Neuron (in vitro differentiated cells): ENCODE measurements at regions not wholly inside any gene's neighbourhood (a gene's known extent, or its start where the extent isn't known, plus 50 kb on each side); places are given as distances from the start of the nearest gene placed in this dataset.
"Not testable (repeated sequence)": the region's sequence is repeated elsewhere in the genome, so short reads cannot be mapped to it uniquely, and the experiment has no call there.

Source experiments
- H2AFZ ChIP-seq: one replicate; pipeline ENCODE4 v1.6.1; 2013; ENCODE audit warnings: low read depth, mild to moderate bottlenecking, inconsistent platforms, low read length, moderate library complexity
- H3K27me3 ChIP-seq: one replicate; pipeline ENCODE4 v1.6.1; 2013; ENCODE audit warnings: low read length; ENCODE audit not compliant: insufficient read depth
- H3K36me3 ChIP-seq: one replicate; pipeline ENCODE4 v1.6.1; 2013; ENCODE audit warnings: low read length; ENCODE audit not compliant: insufficient read depth
- H3K4me1 ChIP-seq: one replicate; pipeline ENCODE4 v1.6.1; 2013; ENCODE audit warnings: low read length; ENCODE audit not compliant: insufficient read depth
- H3K4me3 ChIP-seq: 2 replicates; pipeline ENCODE4 v1.5.1; 2013; ENCODE audit warnings: mild to moderate bottlenecking, low read length, moderate library complexity
- H3K9me3 ChIP-seq: one replicate; pipeline ENCODE4 v1.6.1; 2013; ENCODE audit warnings: low read length

- Histone ChIP-seq H3K4me3 (no peak overlapping the region), H3K4me1 (no peaks in the 10 kb centered on the region), H3K27me3 (no peaks in the 10 kb centered on the region), H2AFZ (no peak overlapping the region), H3K36me3 (no peaks in the 10 kb centered on the region), H3K9me3 (no peaks in the 10 kb centered on the region)
Observed at GRCh38 chr1:94305704-94306103, 68.3 kb upstream of the ARHGAP29 start.

DNA sequence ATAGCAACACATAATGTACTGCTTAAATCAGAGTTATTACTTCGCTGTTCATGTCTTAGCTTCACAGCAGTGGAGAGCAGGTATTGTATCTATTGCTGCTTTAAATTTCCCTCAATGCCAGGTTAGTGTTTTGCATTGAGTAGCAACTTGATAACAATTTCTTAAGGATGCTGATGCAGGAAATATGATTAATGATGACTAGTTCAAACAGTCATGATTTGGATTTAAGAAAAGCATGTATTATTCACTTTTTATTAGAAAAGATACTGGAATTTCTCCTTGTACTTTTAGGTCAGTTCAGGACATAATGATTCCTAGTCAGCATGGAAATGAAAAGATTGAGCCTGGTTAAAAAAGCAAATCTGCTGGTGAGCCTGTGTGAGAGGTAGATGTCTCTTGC is 67.2 kb upstream of the ARHGAP29 start:
- Histone ChIP-seq H2AFZ (no peak overlapping the region), H3K4me3 (no peak overlapping the region)

DNA sequence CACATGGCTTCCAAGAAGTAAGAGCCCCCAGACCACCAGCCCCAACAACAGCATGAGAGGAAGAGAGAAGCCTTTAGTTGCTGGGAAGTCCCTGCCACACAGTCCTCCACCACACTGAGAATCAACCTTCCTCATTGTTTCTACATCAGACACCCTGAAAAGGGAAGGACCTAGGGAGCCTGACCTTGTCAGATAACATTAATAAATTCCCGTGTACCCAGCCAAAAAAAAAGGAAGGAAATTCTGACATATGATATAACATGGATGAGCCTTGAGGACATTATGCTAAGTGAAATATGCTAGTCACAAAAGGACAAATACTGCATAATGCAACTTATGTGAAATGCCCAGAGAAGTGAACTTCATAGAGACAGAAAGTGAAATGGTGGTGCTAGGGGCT is 65.6 kb upstream of the ARHGAP29 start:
- H3K9me3 ChIP-seq: no peaks in the 10 kb centered on the region
- no peaks in the 10 kb centered on the region for H3K4me1 ChIP-seq
- no peaks in the 10 kb centered on the region for H3K27me3 ChIP-seq
- H3K4me3 ChIP-seq: no peak overlapping the region
- no peak overlapping the region for H2AFZ ChIP-seq
- no peaks in the 10 kb centered on the region for H3K36me3 ChIP-seq

More for the DNA sequence above, 67.2 kb upstream of the ARHGAP29 start:
- Histone ChIP-seq H3K9me3 (no peaks in the 10 kb centered on the region), H3K36me3 (no peaks in the 10 kb centered on the region), H3K4me1 (no peaks in the 10 kb centered on the region), H3K27me3 (no peaks in the 10 kb centered on the region)

DNA sequence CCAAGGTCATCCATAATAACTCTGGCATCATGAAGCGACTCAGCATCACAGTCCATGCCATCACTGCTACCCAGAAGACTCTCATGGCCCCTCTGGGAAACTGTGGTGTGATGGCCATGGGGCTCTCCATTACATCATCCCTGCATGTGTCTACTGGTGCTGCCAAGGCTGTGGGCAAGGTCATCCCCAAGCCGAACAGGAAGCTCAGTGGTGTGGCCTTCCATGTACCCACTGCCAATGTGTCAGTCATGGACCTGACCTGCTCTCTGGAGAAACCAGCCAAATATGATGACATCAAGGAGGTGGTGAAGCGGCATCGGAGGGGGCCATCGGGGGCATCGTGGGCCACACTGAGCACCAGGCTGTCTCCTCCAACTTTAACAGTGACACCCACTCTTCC is 65.1 kb upstream of the ARHGAP29 start:
- Histone ChIP-seq H3K4me3 (no peak overlapping the region), H3K27me3 (no peaks in the 10 kb centered on the region), H3K4me1 (no peaks in the 10 kb centered on the region), H3K9me3 (no peaks in the 10 kb centered on the region), H3K36me3 (no peaks in the 10 kb centered on the region), H2AFZ (no peak overlapping the region)

DNA sequence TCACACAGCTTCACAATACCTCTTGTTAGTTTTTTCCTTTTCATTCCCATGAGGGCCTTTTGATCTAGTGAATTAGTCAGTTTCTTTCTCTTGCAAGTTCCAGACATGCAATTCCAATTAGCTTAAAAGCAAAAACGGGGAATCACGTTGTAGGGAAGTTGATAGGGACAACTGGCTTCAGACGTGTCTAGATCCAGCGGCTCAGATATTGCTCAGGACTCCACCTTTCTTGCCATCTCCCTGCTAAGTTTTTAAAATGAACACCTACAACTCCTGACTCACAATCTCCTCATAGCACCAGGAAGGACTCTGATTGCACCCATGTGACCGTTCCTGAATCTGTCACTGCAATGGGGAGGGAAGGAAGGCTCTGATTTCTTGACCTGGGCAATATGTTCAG is 63.8 kb upstream of the ARHGAP29 start:
- Histone ChIP-seq H3K27me3 (no peaks in the 10 kb centered on the region), H2AFZ (no peak overlapping the region), H3K4me1 (no peaks in the 10 kb centered on the region), H3K9me3 (no peaks in the 10 kb centered on the region), H3K4me3 (no peak overlapping the region), H3K36me3 (no peaks in the 10 kb centered on the region)

DNA sequence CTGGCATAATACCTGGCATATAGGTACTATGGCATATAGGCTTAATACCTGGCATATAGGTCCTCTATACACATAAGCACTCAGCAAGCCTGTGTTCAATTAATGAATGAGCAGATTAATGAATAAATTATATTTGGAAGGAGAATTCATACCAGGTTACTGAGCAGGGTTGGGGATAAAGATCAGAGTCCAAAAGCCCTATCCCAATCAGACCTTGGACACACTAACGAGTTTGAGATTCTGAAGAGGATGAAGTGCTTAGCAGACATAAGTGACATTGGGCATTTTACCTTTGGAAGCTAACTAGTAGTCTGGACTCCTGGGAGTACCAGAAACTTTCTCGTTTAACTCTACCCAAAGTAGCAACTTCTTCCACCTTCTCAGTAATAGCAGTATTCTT is 63.3 kb upstream of the ARHGAP29 start:
- Histone ChIP-seq H2AFZ (no peak overlapping the region), H3K4me3 (no peak overlapping the region), H3K9me3 (no peaks in the 10 kb centered on the region), H3K27me3 (no peaks in the 10 kb centered on the region), H3K36me3 (no peaks in the 10 kb centered on the region), H3K4me1 (no peaks in the 10 kb centered on the region)

DNA sequence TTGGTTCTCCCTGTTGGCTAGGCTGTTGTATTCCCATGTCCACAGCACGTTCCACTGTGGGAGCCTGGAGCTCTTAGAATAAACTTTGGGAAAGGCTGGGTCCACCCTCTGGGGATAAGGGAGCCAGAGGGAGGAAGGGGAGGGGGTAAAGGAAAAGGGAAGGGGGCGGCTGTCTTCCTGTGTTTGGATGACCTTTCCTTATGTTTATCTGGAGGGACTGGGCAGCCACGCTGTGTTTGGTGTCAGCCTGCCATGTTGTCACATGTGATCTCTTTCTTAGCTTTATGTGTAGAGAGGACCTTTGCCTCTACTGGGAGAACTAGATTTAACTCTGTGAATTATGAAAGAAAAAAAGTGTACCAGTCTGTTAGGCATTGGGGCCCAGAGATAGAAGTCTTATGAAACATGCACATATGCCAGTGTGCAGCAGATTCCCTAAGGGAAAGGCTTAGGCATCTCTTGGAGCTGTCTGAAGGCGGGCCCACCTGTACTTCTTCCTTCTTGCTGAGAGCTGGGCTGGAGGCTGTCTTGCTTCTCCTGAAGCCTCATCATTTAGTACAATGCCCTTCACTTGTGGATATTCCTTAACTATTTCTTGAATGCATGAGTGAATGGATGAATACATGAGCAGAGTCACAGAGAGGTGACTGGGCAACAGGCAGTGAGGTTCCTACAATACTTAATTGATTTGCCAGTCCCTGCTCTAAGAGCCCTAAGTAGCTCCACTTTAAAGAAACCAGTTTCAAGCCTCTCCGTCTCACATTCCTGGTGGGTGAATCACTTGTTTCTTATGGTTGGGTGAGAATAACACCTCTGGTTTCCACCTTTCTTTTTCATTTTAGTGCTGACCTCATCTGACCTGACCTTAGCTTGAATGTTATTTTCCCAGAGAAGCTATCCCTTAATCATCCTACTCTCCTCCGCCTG is 62.5 kb upstream of the ARHGAP29 start:
- H3K4me3 ChIP-seq: no peak overlapping the region
- no peak overlapping the region for H2AFZ ChIP-seq
- H3K36me3 ChIP-seq: no peaks in the 10 kb centered on the region
- no peaks in the 10 kb centered on the region for H3K27me3 ChIP-seq
- H3K9me3 ChIP-seq: no peaks in the 10 kb centered on the region
- H3K4me1 ChIP-seq: no peaks in the 10 kb centered on the region

- H2AFZ ChIP-seq: no peak overlapping the region
- H3K9me3 ChIP-seq: no peaks in the 10 kb centered on the region
- H3K36me3 ChIP-seq: no peaks in the 10 kb centered on the region
- no peaks in the 10 kb centered on the region for H3K27me3 ChIP-seq
- H3K4me3 ChIP-seq: no peak overlapping the region
- no peaks in the 10 kb centered on the region for H3K4me1 ChIP-seq
Observed at GRCh38 chr1:94298861-94299260, 61.5 kb upstream of the ARHGAP29 start.

DNA sequence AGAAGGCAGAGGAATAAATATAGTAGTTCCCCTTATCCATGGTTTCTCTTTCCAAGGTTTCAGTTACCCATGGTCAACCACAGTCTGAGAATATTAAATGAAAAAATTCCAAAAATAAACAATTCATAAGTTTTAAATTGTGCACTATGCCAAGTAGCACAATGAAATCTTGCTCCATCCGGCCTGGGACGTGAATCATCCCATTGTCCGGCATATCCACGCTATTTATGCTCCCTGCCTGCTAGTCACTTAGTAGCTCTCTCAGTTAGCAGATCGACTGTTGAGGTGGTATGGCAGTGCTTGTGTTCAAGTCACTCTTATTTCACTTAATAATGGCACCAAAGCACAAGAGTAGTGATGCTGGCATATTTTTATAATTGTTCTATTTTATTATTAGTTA is 58.6 kb upstream of the ARHGAP29 start:
- no peak overlapping the region for H2AFZ ChIP-seq
- H3K9me3 ChIP-seq: no peaks in the 10 kb centered on the region
- H3K36me3 ChIP-seq: no peaks in the 10 kb centered on the region
- H3K27me3 ChIP-seq: no peaks in the 10 kb centered on the region
- H3K4me3 ChIP-seq: no peak overlapping the region
- H3K4me1 ChIP-seq: no peaks in the 10 kb centered on the region

DNA sequence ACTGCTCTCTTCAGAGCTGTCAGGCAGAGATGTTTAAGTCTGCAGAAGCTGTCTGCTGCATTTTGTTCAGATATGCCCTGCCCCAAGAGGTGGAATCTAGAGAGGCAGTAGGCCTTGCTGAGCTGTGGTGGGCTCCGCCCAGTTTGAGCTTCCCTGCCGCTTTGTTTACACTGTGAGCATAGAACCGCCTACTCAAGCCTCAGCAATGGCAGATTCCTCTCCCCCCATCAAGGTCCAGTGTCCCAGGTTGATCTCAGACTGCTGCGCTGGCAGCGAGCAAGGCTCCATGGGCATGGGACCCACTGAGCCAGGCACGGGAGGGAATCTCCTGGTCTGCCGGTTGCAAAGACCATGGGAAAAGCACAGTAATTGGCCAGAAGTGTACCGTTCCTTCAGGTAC is 55.6 kb upstream of the ARHGAP29 start:
- H3K9me3 ChIP-seq, H3K4me1 ChIP-seq, H2AFZ ChIP-seq, H3K4me3 ChIP-seq, H3K27me3 ChIP-seq, H3K36me3 ChIP-seq: not testable (repeated sequence)

- not testable (repeated sequence) for H3K27me3 ChIP-seq, H3K9me3 ChIP-seq, H2AFZ ChIP-seq, H3K4me3 ChIP-seq, H3K36me3 ChIP-seq, H3K4me1 ChIP-seq
Observed at GRCh38 chr1:94289244-94289643, 51.9 kb upstream of the ARHGAP29 start.
